ENCODE measurements at regions not wholly inside any gene's neighbourhood (a gene's known extent, or its start where the extent isn't known, plus 50 kb on each side); places are given as distances from the start of the nearest gene placed in this dataset.

- POLR2A ChIA-PET = no interaction called here
- DNase-seq (ENCODE audit: low read depth, low spot score) = no peak
- no peak overlapping the region for H3K27ac ChIP-seq (ENCODE audit: insufficient read depth, low read depth, low read length)
- BruUV-seq (replicated peaks) = no TSS peak
- no peak overlapping the region for H3K4me2 ChIP-seq (ENCODE audit: insufficient read depth, low read length)
- no peaks in the 10 kb centered on the region for H3K9me1 ChIP-seq (replicated peaks; ENCODE audit: control insufficient read depth, extremely low read depth, insufficient read depth, low read length)
- H2AFZ ChIP-seq (ENCODE audit: low read depth, low read length) = no peak overlapping the region
- H3K36me3 ChIP-seq (ENCODE audit: control insufficient read depth in 2 of 2, extremely low read depth in 1 of 2, insufficient read depth in 2 of 2, low read length in 2 of 2) = no peaks in the 10 kb centered on the region
- H3K4me3 ChIP-seq (replicated peaks in 1 of 3; ENCODE audit: insufficient read depth in 1 of 3, low read depth in 1 of 3, low read length in 3 of 3) = no peak overlapping the region
- dilution Hi-C loops (cut with MboI; ENCODE audit: extremely low pct_ligation_motif_present, low sequenced_read_pairs) = no loop called here
- H3K9me3 ChIP-seq (replicated peaks; ENCODE audit: control insufficient read depth, insufficient read depth, low read length) = peaks cover 4% of the 10 kb centered on the region
- no peaks in the 10 kb centered on the region for H3K27me3 ChIP-seq (ENCODE audit: control insufficient read depth in 2 of 2, insufficient read depth in 2 of 2, low read length in 2 of 2)
- TF ChIP-seq MYC (IDR thresholded peaks at IDR 0.05; ENCODE audit: low read depth, low read length) = no peak
- CTCF ChIA-PET = no interaction called here
- no peaks in the 10 kb centered on the region for H4K20me1 ChIP-seq (replicated peaks; ENCODE audit: control insufficient read depth, extremely low read depth, insufficient read depth, low read length)
- H3K9ac ChIP-seq (replicated peaks; ENCODE audit: extremely low read depth, insufficient read depth, low read length) = no peak overlapping the region
- FAIRE-seq = no peak
- no peaks in the 10 kb centered on the region for H3K79me2 ChIP-seq (ENCODE audit: control insufficient read depth, insufficient read depth, low read length)
- H3K4me1 ChIP-seq (ENCODE audit: control insufficient read depth, extremely low read depth, insufficient read depth, low read length) = no peaks in the 10 kb centered on the region
- intact Hi-C loops (cut with micrococcal nuclease) = no loop called here
These were observed 658.7 kb downstream of the SLITRK1 start for GRCh38 chr13:83223546-83223945.

DNA sequence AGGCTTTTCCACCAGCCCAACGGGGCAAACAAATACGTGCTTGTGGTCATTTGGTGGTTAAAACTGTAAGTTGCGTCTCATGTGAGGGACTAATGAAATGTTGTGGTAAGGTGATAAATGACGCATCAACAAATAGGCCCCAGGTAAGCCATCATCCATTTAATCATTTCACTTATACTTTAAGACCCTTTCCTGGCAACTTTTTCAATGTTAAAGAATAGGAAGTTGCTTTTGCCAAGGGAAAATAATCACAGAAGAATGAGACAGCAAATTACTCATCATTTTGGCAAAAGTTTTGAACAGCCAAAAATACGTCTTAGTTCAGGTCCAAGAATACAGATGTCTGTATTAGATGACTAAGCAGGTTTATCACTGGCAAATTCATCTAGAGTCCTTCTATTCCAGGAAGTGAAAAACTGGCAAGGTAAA is 660.4 kb downstream of the SLITRK1 start:
- POLR2A ChIA-PET = no interaction called here
- TF ChIP-seq EZH2 (IDR thresholded peaks at IDR 0.05; ENCODE audit: borderline replicate concordance, low read depth, low read length, severe bottlenecking) (no peak), JUN (IDR thresholded peaks at IDR 0.05; ENCODE audit: borderline replicate concordance, insufficient read depth, insufficient read length, low read depth) (no peak), MYC (IDR thresholded peaks at IDR 0.05; ENCODE audit: low read depth, low read length) (no peak), POLR2AphosphoS5 (IDR thresholded peaks at IDR 0.05; ENCODE audit: insufficient read depth, low read depth, low read length) (no peak), FOS (IDR thresholded peaks at IDR 0.05; ENCODE audit: borderline replicate concordance, insufficient read depth, low read length) (no peak), POLR2A (IDR thresholded peaks at IDR 0.05; ENCODE audit: low read depth, low read length) (no peak), GATA2 (IDR thresholded peaks at IDR 0.05; ENCODE audit: insufficient read depth, insufficient read length, low read depth, low read length) (no peak)
- TF ChIP-seq, protein P1, sequence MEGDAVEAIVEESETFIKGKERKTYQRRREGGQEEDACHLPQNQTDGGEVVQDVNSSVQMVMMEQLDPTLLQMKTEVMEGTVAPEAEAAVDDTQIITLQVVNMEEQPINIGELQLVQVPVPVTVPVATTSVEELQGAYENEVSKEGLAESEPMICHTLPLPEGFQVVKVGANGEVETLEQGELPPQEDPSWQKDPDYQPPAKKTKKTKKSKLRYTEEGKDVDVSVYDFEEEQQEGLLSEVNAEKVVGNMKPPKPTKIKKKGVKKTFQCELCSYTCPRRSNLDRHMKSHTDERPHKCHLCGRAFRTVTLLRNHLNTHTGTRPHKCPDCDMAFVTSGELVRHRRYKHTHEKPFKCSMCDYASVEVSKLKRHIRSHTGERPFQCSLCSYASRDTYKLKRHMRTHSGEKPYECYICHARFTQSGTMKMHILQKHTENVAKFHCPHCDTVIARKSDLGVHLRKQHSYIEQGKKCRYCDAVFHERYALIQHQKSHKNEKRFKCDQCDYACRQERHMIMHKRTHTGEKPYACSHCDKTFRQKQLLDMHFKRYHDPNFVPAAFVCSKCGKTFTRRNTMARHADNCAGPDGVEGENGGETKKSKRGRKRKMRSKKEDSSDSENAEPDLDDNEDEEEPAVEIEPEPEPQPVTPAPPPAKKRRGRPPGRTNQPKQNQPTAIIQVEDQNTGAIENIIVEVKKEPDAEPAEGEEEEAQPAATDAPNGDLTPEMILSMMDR (IDR thresholded peaks at IDR 0.05; ENCODE audit: extremely low read depth in 1 of 2, insufficient read depth in 1 of 2, low read depth in 1 of 2, low read length in 2 of 2) = no peak
- TF ChIP-seq, protein P2, sequence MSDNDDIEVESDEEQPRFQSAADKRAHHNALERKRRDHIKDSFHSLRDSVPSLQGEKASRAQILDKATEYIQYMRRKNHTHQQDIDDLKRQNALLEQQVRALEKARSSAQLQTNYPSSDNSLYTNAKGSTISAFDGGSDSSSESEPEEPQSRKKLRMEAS (IDR thresholded peaks at IDR 0.05; ENCODE audit: insufficient read depth, insufficient read length) = no peak
- Histone ChIP-seq H3K27ac (ENCODE audit: insufficient read depth, low read depth, low read length) (no peak overlapping the region), H3K9ac (replicated peaks; ENCODE audit: extremely low read depth, insufficient read depth, low read length) (no peak overlapping the region), H3K4me1 (ENCODE audit: control insufficient read depth, extremely low read depth, insufficient read depth, low read length) (no peaks in the 10 kb centered on the region), H4K20me1 (replicated peaks; ENCODE audit: control insufficient read depth, extremely low read depth, insufficient read depth, low read length) (no peaks in the 10 kb centered on the region), H3K27me3 (ENCODE audit: control insufficient read depth in 2 of 2, insufficient read depth in 2 of 2, low read length in 2 of 2) (no peaks in the 10 kb centered on the region), H3K36me3 (ENCODE audit: control insufficient read depth in 2 of 2, extremely low read depth in 1 of 2, insufficient read depth in 2 of 2, low read length in 2 of 2) (no peaks in the 10 kb centered on the region), H3K4me2 (ENCODE audit: insufficient read depth, low read length) (no peak overlapping the region), H3K4me3 (replicated peaks in 1 of 3; ENCODE audit: insufficient read depth in 1 of 3, low read depth in 1 of 3, low read length in 3 of 3) (no peak overlapping the region), H2AFZ (ENCODE audit: low read depth, low read length) (no peak overlapping the region), H3K9me3 (replicated peaks; ENCODE audit: control insufficient read depth, insufficient read depth, low read length) (peaks cover 4% of the 10 kb centered on the region), H3K79me2 (ENCODE audit: control insufficient read depth, insufficient read depth, low read length) (no peaks in the 10 kb centered on the region), H3K9me1 (replicated peaks; ENCODE audit: control insufficient read depth, extremely low read depth, insufficient read depth, low read length) (no peaks in the 10 kb centered on the region)
- FAIRE-seq (no peak), DNase-seq (ENCODE audit: low read depth, low spot score) (no peak)
- intact Hi-C loops (cut with micrococcal nuclease) (no loop called here), dilution Hi-C loops (cut with MboI; ENCODE audit: extremely low pct_ligation_motif_present, low sequenced_read_pairs) (no loop called here)
- CTCF ChIA-PET = no interaction called here
- BruUV-seq (replicated peaks) = no TSS peak

Data from endothelial cell of umbilical vein (primary cell).